MCF 10A (cell line): ENCODE measurements at regions not wholly inside any gene's neighbourhood (a gene's known extent, or its start where the extent isn't known, plus 50 kb on each side); places are given as distances from the start of the nearest gene placed in this dataset.

Experiments
- BruUV-seq: library from RNA; stranded (reverse); fragments of 400-500 nt; replicated peaks from 2 replicates; lab custom pipeline; 2021; lab: Mats Ljungman, UMichigan
- CTCF ChIA-PET: fragments of 300-600 bp; sonication (Branson Sonifier 250); formaldehyde crosslinking; extraction: SDS; loops from one replicate; lab custom pipeline; 2021; ENCODE audit warnings: antibody characterized with exemption, inconsistent platforms; lab: Yijun Ruan, JAX
- POLR2A ChIA-PET: fragments of 300-600, 350-650 bp; sonication (Branson Sonifier 250); formaldehyde crosslinking; extraction: SDS; loops from one replicate; lab custom pipeline; 2020; ENCODE audit warnings: antibody characterized with exemption, inconsistent platforms; lab: Yijun Ruan, JAX
- DNase-seq: peaks from one replicate; pipeline ENCODE4 v3.0.0-alpha.2; 2018; ENCODE audit not compliant: unreplicated experiment
- H3K27ac Mint-ChIP-seq: one replicate; pipeline ENCODE4 v1.8.0; 2022; ENCODE audit warnings: mild to moderate bottlenecking, low read depth, mixed read lengths; ENCODE audit not compliant: unreplicated experiment
- H3K27me3 Mint-ChIP-seq: one replicate; pipeline ENCODE4 v1.8.0; 2022; ENCODE audit warnings: mixed read lengths; ENCODE audit not compliant: insufficient read depth, unreplicated experiment
- H3K36me3 Mint-ChIP-seq: one replicate; pipeline ENCODE4 v1.8.0; 2022; ENCODE audit warnings: mild to moderate bottlenecking, moderate library complexity, mixed read lengths; ENCODE audit not compliant: insufficient read depth, unreplicated experiment
- H3K4me1 Mint-ChIP-seq: one replicate; pipeline ENCODE4 v1.8.0; 2022; ENCODE audit warnings: mixed read lengths; ENCODE audit not compliant: insufficient read depth, unreplicated experiment
- H3K4me3 Mint-ChIP-seq: one replicate; pipeline ENCODE4 v1.8.0; 2022; ENCODE audit warnings: mild to moderate bottlenecking, moderate library complexity, mixed read lengths; ENCODE audit not compliant: unreplicated experiment
- H3K9me3 Mint-ChIP-seq: one replicate; pipeline ENCODE4 v1.8.0; 2022; ENCODE audit warnings: mixed read lengths; ENCODE audit not compliant: unreplicated experiment
- intact Hi-C: fragments of 100-400 bp; cut with micrococcal nuclease; formaldehyde crosslinking; loops from 2 replicates; pipeline ENCODE4 v1.14.1; 2022
- TF ChIP-seq, protein P1 (sequence below): fragments of 200-600 bp; IDR thresholded peaks from one replicate; pipeline ENCODE4 v1.8.0; 2022; ENCODE audit warnings: antibody characterized with exemption, mild to moderate bottlenecking; ENCODE audit not compliant: unreplicated experiment

DNA sequence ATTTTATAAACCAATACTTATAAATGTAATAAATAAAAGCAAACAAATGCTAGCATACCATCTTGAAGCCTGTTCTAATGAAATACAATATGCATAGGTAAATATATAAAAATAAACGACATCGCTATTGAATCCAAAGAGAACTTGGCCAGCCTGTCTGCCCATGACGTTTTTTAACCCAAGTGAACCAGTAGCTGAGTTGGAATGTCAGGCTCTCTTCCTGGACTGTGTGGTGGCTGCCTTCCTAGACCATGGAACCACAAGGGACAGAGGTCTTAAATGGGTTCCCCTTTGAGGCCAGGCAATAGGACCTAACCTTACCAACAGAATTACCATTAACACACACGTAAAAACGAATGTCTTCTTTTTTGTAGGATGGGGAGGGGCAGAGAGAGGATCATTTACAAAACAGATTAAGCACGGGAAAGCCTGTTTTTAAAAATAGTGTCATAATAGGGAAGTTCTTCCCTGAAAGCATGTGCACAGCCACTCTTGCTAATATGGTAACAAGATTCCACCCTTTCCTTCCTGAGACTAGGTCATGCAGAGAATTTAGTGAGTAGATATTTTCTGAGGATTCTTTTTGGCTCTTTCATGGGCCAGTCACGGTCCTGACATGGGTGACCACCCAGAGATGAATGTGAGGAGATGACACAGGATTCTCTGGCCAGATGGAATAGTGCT lies 69.4 kb upstream of the ACSL1 start:
- H3K4me1 Mint-ChIP-seq = peaks cover 41% of the 10 kb centered on the region
- no peaks in the 10 kb centered on the region for H3K27me3 Mint-ChIP-seq
- intact Hi-C loops = no loop called here
- no peak overlapping the region for H3K4me3 Mint-ChIP-seq
- ChIA-PET CTCF (interaction anchor here (0.5 kb wide), 1 partner anchor 50 kb away, joined by 3 read pairs; no protein-coding TSS in a partner anchor), POLR2A (interaction anchor here (0.8 kb wide), 1 partner anchor 12 kb away, joined by 3 read pairs; no protein-coding TSS in a partner anchor)
- no peaks in the 10 kb centered on the region for H3K9me3 Mint-ChIP-seq
- no peaks in the 10 kb centered on the region for H3K36me3 Mint-ChIP-seq
- DNase-seq = no peak
- no peak overlapping the region for H3K27ac Mint-ChIP-seq
- TF ChIP-seq, protein P1, sequence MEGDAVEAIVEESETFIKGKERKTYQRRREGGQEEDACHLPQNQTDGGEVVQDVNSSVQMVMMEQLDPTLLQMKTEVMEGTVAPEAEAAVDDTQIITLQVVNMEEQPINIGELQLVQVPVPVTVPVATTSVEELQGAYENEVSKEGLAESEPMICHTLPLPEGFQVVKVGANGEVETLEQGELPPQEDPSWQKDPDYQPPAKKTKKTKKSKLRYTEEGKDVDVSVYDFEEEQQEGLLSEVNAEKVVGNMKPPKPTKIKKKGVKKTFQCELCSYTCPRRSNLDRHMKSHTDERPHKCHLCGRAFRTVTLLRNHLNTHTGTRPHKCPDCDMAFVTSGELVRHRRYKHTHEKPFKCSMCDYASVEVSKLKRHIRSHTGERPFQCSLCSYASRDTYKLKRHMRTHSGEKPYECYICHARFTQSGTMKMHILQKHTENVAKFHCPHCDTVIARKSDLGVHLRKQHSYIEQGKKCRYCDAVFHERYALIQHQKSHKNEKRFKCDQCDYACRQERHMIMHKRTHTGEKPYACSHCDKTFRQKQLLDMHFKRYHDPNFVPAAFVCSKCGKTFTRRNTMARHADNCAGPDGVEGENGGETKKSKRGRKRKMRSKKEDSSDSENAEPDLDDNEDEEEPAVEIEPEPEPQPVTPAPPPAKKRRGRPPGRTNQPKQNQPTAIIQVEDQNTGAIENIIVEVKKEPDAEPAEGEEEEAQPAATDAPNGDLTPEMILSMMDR = no peak
- BruUV-seq = no TSS peak

DNA sequence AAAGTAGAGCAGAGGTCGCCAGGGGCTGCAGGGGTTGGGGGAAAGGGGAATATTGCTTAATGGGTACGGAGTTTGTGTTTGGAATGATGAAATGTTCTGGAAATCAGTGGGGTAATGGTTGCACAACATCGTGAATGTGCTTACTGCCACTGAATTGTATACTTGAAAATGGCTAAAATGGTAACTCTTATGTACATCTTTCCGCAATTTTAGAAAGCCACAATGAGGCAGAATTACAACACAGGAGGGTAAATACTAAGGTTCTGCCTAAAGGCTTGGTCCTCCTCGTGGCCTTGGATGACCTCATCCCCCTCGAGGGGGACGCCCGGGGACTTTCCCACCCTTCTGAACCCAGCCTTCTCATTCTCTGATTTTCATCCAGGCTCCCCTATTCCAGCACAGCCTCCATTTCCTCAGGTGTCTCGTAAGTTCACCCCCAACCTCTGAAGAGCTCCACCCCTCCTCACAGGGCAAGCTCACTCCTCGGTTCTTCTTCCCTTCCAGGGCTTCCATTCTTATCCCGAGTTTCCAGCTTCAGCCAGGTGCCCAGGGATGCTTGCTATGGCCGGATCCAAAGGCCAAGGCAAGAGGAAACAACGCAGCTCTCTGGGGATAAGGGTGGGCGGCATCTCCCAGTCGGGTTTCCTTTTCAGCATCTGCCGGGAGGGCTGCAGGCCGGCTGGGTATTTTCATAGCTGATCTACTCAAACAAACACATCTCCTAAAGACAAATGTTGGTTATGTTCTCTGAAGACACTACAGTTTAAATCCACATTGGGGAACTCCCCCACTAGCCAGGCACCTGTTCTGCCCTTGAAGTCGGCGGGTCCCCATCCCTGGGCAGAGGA lies 71.3 kb upstream of the ACSL1 start:
- intact Hi-C loops = no loop called here
- H3K4me1 Mint-ChIP-seq = peaks cover 45% of the 10 kb centered on the region
- no peaks in the 10 kb centered on the region for H3K36me3 Mint-ChIP-seq
- no peaks in the 10 kb centered on the region for H3K9me3 Mint-ChIP-seq
- no peak overlapping the region for H3K4me3 Mint-ChIP-seq
- DNase-seq = peak; percentile 86
- TF ChIP-seq, protein P1 = no peak
- ChIA-PET CTCF (interaction anchor here (1.0 kb wide), 1 partner anchor 9 kb away, joined by 3 read pairs; no protein-coding TSS in a partner anchor), POLR2A (interaction anchor here (0.6 to 5.1 kb wide), 6 partner anchors 15 to 91 kb away, joined by 3 to 36 read pairs (median 12); no protein-coding TSS in a partner anchor)
- no peaks in the 10 kb centered on the region for H3K27me3 Mint-ChIP-seq
- no TSS peak for BruUV-seq
- peak overlapping the region; percentile 82 for H3K27ac Mint-ChIP-seq

- H3K4me3 Mint-ChIP-seq = peak overlapping the region; percentile 54
- no TSS peak for BruUV-seq
- TF ChIP-seq, protein P1 = no peak
- H3K27ac Mint-ChIP-seq = peak overlapping the region; percentile 82
- no peaks in the 10 kb centered on the region for H3K27me3 Mint-ChIP-seq
- intact Hi-C loops = loop anchor here (2.0 kb wide), 1 partner anchor 85 kb away; no protein-coding TSS in a partner anchor
- CTCF ChIA-PET = interaction anchor here (1.0 kb wide), 1 partner anchor 8 kb away, joined by 3 read pairs; no protein-coding TSS in a partner anchor
- H3K9me3 Mint-ChIP-seq = no peaks in the 10 kb centered on the region
- H3K36me3 Mint-ChIP-seq = no peaks in the 10 kb centered on the region
- H3K4me1 Mint-ChIP-seq = peaks cover 45% of the 10 kb centered on the region
- POLR2A ChIA-PET = interaction anchor here (0.8 to 5.1 kb wide), 7 partner anchors 14 to 105 kb away, joined by 3 to 36 read pairs (median 10); no protein-coding TSS in a partner anchor
- no peak for DNase-seq
Observed at GRCh38 chr4:184897895-184898294, 72.1 kb upstream of the ACSL1 start.
